Cerebellar cortex (tissue), 1 donor: ENCODE measurements at regions not wholly inside any gene's neighbourhood (a gene's known extent, or its start where the extent isn't known, plus 50 kb on each side); places are given as distances from the start of the nearest gene placed in this dataset.
"Not testable (repeated sequence)": the region's sequence is repeated elsewhere in the genome, so short reads cannot be mapped to it uniquely, and the experiment has no call there.

Source experiments
- DNase-seq: peaks from one replicate; pipeline ENCODE4 v3.0.0-alpha.2; 2015; ENCODE audit warnings: low spot score

- DNase-seq: no peak
Observed at GRCh38 chr11:92607969-92608722, 361.3 kb upstream of the MTNR1B start.

DNA sequence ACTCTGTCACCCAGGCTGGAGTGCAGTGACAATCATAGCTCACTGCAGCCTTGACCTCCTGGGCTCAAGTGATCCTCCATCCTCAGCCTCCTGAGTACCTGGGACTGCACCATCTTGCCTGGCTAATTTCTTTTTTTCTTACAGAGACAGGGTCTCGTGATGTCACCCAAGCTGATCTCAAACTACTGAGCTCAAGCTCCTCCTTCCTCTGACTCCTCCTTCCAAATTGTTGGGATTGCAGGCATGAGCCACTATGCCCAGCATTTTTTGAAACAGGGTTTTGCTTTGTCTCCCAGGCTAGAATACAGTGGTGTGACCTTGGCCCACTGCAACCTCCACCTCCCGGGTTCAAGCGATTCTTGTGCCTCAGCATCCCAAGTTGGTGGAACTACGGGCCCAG lies 358.3 kb upstream of the MTNR1B start:
- no peak for DNase-seq

GRCh38 chr11:92618020-92618419 lies 351.4 kb upstream of the MTNR1B start:
- not testable (repeated sequence) for DNase-seq

- no peak for DNase-seq
Observed at GRCh38 chr11:92623055-92623454, 346.4 kb upstream of the MTNR1B start.

- DNase-seq: no peak
Observed at GRCh38 chr11:92625894-92626293, 343.6 kb upstream of the MTNR1B start.

DNA sequence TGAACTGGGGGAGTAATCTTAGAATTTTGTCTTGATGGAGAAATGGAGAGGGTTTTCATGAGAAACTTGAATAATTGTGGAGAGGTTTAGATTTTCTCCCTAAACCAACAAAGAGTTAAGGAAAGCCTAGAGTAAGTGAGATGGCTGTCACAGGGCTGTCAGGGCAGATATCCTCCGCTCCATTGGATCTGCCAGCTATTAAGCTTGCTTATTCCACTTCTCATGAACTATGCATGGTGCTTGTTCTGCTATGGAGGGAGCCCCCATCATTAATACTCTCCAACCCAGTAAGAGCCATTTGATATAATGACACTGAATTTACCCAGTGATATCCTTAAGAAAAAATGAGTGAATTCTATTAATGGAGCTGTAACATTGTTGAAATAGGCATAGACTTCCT lies 342.8 kb upstream of the MTNR1B start:
- DNase-seq: no peak

DNA sequence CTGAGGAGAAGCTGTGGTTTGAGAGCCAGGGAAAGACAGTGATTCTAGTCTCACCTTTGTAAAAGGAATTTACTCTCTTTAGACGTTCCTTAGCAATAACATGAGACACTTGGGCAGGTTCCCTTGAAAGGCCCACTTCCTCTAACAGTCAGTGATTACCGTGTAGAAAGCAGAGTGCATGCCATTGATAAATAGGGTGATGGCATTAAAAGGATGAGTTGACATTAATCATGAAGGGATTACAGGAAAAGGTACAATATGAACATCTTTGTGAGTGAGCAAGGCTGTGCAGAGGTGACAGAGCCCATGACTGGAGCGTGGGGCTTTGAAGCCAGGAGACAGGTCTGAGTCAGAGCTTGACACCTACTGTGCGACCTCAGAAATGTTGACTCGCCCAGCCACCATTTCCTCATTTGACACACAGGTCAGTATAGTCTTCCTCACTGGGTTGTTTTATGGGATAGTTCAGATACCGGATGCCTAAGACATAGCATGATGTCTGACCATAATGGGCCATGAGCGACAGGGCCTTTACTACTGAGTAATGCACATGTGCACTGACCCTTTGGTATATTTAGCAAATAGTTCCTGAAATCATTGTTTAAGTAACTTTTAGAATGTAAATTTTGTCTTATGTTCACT lies 341.7 kb upstream of the MTNR1B start:
- DNase-seq: no peak

DNA sequence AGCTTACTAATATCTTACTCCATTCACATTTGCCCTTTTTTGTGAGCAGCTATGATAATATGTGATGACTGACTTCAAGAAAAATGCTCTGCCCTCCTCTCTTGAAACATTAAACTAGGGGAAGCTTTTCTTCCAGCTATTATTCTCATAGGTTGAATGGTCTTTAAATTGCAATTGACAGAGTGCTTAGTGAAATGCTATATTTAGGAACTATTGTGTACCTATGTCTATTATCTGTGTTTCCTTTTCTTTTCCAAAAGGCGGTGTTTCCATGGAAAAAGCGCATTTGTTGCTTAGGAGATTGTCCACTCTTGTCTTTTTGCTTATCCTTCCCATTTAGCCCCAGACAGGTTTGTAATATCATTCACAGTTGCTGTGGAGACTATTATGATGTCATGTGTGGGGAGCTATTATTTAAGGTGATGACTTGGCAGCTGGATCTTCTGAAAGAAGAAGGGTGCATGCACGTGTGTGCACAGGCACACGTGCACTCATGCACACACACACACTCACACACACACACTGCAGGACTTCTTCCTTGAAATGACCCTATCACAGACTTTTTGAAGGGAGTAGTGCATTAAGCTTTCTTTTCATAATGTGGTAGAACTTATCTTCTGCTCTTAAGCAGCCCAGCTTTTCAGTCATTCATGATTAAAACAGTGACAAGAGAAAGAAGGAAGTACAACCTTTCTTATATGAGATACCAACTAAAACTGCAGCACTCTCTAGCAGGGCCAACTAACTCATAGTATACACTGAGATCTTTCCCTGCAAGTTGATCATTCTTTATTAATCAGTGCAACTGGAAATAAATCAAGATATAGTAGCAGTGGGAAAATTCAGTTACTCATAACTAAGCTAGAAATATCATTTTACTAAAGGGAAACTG lies 340.8 kb upstream of the MTNR1B start:
- no peak for DNase-seq

DNA sequence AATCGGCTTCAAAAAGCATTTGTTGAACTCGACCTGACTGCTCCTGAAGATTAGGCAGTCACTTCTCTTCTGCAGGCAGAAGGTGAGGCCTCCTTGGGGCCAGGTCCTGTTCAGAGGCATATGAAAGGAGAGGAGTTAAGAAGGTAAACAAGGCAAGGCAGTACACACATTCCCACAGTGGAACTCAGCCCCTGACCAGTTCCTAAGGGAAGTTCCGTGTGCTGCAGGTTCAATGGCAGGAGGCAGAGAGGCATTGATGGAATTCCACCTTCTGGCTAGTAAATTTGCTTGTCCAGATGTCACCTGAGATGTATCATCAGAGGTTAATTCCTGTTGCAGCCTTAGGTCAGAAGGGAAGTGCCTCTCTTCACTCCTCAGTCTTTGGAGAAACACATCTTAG lies 337.0 kb upstream of the MTNR1B start:
- no peak for DNase-seq

DNA sequence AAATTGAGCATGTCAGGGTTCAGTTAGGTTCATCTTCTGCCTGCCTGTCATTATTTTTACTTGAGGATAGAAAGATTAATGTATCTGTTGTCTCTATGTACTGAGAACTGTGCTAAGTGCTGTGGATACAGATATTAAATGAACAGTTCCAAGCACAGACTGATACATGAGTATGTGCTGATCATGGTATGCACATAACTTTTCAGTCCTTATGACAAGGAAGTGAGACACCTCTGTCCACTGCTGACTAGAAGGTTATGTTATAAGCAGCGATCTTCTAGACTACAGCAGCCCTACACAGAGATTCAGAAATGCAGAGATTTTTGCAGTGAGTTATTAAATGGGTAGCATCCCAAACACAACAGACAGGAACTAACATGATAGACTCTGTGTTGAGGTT lies 335.6 kb upstream of the MTNR1B start:
- no peak for DNase-seq

DNA sequence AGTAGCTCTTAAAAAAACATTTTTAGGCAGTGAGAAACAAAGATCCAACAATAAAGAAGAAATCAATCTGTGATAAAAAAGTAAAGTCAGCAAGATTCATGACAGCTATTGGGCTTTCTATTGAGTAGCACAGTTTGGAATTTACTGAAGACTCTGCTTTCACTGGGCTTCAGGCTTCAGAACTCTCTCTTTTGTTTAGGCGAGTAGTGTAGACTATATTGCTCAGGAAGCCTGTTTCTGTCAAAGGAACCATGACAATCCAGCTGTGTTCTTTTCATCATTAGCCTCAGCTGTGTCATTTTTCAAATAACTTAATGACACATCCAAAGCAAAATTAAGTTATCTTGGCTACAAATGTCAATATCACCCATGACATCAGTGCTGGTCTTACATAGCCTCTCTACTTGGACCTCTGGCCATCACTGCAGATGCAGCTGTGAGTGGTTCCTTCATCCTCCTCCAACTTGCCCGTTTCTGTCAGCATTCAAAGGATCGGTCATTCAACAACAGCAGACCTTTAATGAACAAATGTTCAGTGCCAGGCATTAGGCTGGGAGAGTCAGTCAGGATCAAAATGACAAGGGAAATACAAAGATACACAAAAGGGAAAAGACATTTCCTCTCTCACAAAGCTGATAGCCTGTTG lies 332.8 kb upstream of the MTNR1B start:
- DNase-seq: no peak

GRCh38 chr11:92638678-92639077 lies 330.8 kb upstream of the MTNR1B start:
- no peak for DNase-seq

DNA sequence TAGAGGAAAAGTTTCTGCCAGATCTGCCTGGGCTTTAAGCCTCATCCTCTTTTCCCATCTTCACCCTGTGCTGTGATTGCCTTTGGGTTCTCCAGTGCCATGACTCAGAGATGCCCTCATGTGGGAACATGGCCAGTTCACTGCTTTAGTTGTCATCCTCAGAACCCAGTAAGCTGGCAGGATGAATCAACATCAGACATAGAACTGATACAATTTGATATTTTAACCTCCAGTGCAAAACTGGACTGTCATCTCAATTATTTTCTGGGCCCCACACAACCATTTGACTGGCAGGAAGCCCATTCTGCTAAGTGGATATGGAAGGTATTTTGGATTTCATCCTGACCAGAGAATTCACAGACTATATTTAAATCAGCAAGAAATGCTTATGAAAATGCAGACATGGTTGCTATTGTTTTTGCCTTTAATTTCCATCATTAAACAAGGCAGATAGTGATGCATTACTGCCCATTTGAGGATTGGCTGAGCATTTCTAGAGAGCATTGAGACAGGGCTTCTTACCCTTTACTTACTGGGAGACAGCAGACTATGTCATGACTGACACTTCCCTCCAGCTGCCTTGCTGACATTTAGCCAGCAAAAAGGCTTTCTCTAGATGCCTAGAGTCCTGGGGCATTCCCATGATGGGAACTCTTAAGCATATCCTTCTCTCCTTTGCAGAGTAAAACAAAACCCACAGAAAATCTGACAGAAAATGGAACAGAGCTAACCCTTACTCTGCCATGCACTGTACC lies 327.1 kb upstream of the MTNR1B start:
- DNase-seq: no peak

DNA sequence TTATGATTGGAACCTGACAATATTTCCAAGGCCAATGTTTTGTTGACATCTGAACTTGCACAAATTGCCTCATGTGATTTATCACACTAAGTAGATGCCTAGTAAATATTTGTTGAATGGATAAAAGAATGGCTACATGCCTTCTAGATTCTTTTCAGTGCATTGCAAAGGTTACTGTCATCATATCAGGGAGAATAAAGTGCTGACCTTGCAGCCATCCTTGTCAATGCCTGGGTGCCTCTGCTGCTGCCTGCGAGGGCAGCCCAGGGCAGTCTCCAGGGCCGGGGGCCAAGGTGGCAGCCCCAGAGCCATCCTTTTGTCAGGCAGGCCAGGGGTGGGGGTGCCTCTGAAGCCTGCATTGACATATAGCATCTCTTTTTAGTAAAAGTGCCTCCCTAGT lies 325.6 kb upstream of the MTNR1B start:
- no peak for DNase-seq

DNA sequence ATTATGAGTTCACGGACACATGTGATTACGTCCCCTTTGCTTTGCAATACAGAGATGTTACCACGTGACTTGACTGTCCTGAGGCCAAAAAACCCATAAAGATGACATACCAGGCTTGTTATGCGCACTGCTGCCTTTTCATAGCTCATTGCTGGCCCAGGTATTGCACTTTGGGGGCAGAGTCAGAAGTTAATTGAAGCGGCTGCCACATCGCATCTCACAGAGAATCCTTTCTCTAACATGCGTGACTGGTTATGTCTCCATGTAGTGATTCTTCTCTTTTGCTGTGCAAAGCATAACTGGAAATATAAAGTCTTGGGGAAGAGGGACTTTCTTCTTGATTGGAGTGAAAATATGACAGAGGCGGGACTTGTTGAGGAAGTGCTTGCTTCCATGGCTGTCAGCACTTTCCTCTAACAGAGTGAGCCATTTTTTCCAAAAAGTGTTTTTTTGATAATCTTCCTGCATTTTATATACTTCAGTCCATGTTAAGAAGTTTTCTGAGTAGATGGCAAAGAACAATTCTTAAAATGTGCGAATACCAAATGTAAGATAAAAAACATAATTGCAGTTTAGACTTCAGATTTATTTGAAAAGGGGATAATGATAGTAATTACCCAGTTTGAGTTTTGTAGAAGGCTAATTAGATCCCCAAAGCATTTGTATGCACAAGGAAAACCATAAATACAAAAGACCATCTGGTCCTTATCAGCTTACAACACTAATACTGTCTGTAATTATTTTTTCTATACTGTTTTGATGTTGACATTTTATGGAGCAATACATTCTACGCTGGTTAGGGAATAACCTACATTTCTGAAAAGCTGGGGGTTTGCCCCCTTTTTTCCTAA lies 324.6 kb upstream of the MTNR1B start:
- DNase-seq: no peak

DNA sequence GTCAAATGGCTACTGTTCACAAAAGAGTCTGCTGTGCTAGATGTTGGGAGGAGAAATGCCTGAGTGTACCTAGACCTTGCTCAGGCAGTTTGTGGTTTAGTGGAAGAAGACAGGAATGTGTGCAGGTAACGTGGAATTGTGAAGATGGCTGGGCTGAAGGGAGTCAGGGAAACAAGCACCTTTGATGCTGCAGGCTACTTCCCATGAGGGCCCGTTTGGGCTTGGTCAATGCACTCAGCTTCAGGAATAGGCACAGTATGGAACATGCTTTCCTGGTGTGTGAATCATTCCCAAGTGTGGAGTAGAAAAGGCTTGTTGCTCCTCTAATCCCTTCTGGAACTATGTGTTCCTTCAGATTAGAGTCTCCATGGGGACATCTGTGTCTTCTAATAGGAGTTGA lies 318.3 kb upstream of the MTNR1B start:
- no peak for DNase-seq

DNA sequence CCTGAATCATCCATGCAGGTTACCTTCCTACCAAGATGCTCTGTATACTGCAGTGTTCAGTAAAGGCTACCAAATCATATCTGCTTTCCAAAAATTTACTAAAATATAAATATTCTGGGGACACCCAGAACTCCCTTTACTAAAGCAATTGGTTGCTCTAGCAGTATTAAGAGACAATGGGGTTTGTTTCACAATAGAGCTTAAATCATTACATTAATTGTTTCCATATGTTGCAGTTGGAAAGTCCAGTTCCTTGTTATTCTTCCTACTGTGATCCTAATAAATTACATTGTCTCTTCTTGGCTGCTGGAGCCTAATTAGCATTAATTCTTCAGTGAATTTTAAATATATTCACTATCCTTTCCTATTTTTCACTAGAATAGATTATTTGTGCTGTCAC lies 316.0 kb upstream of the MTNR1B start:
- no peak for DNase-seq

DNA sequence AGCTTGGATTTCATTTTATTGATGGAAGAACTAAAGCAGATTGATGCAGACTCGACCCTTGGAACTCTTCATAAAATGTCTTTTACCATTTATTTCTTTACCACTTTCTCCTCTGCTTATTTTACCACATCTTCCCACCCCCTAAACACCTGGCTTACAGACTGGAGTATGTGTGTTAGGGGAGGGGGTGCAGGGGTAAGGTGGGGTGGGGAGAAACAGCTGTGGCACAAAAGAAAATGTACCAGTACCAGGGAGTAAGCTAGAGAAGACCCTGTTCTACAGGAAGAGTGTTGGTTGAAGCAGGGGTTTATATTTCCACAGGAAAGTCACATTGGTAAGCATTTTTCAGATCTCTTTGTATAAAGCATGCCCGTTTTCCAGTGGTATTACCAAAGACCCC lies 312.7 kb upstream of the MTNR1B start:
- no peak for DNase-seq

DNA sequence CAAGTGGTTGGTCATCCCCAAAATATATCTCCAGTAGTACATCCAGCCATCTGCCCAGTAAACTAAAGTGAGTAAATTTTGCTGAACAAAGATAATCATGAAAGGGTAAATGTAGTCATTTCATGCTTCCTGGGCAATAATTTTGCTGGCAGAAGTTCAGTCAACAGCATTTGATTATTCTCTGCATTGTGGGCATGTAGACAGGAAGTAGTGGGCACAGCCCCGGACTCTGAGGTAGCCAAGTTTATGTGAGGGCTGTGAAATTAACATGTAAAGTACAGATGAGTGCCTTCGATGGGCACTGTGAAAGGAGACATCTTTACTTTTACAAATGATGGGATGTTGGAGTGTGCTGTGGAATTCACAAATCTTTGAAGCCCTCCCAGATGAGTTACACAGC lies 312.2 kb upstream of the MTNR1B start:
- no peak for DNase-seq

GRCh38 chr11:92658733-92659132 lies 310.7 kb upstream of the MTNR1B start:
- DNase-seq: no peak

DNA sequence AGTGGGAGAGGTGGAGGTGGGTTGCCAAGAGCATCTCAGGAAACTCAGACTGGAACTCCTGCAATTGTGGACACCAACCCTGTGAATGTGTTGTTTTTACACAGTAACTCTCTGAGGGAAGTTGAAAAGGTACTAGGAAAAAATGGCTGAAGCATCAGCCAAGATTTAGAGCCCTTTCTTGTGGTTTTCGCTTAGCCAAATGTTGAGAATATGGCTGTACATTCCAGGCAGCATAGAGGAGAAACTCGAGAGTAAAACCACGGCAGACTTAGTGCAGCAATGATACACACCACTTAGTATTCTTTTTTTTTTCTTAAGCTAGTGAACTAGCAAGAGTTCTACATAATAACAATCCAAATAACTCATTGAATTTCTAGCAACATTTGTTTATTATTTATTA lies 309.7 kb upstream of the MTNR1B start:
- no peak for DNase-seq
